HEK293T (cell line): ENCODE measurements at regions not wholly inside any gene's neighbourhood (a gene's known extent, or its start where the extent isn't known, plus 50 kb on each side); places are given as distances from the start of the nearest gene placed in this dataset.

Source experiments
- CTCF ChIA-PET: fragments of 350-600 bp; formaldehyde crosslinking; extraction: SDS; loops from one replicate; lab custom pipeline; 2021; ENCODE audit warnings: antibody characterized with exemption, inconsistent platforms; lab: Yijun Ruan, JAX
- POLR2A ChIA-PET: fragments of 350-600 bp; formaldehyde crosslinking; extraction: SDS; loops from one replicate; lab custom pipeline; 2020; ENCODE audit warnings: antibody characterized with exemption, inconsistent platforms; lab: Yijun Ruan, JAX
- DNase-seq: peaks from one replicate; pipeline ENCODE4 v3.0.0; 2012; ENCODE audit warnings: mixed read lengths; ENCODE audit errors: extremely low spot score
- ARNT ChIP-seq: fragments of 450-650 bp; IDR thresholded peaks from 2 replicates; pipeline ENCODE4 v1.6.1; 2017; ENCODE audit warnings: mild to moderate bottlenecking
- BHLHE40 ChIP-seq: fragments of 450-650 bp; IDR thresholded peaks from 2 replicates; pipeline ENCODE4 v1.6.1; 2016; ENCODE audit warnings: mild to moderate bottlenecking, moderate library complexity, borderline replicate concordance
- CTBP1 ChIP-seq: fragments of 450-650 bp; IDR thresholded peaks from 2 replicates; pipeline ENCODE4 v1.6.1; 2016; ENCODE audit warnings: borderline replicate concordance
- ELF4 ChIP-seq: fragments of 450-650 bp; IDR thresholded peaks from 2 replicates; pipeline ENCODE4 v1.6.1; 2017; ENCODE audit warnings: antibody characterized with exemption
- FOXA1 ChIP-seq: fragments of 450-650 bp; IDR thresholded peaks from 2 replicates; pipeline ENCODE4 v1.6.1; 2016; ENCODE audit warnings: mild to moderate bottlenecking
- FOXK2 ChIP-seq: fragments of 450-650 bp; IDR thresholded peaks from 2 replicates; pipeline ENCODE4 v1.6.1; 2016; ENCODE audit warnings: mild to moderate bottlenecking
- FOXM1 ChIP-seq: fragments of 450-650 bp; IDR thresholded peaks from 2 replicates; pipeline ENCODE4 v1.6.1; 2017; ENCODE audit warnings: mild to moderate bottlenecking, borderline replicate concordance
- HDGF ChIP-seq: fragments of 450-650 bp; IDR thresholded peaks from 2 replicates; pipeline ENCODE4 v1.6.1; 2017; ENCODE audit warnings: antibody characterized with exemption, borderline replicate concordance
- L3MBTL2 ChIP-seq: fragments of 450-650 bp; conservative IDR thresholded peaks from 2 replicates; pipeline ENCODE4 v1.6.1; 2016; ENCODE audit warnings: mild to moderate bottlenecking
- LEF1 ChIP-seq: fragments of 450-650 bp; IDR thresholded peaks from 2 replicates; pipeline ENCODE4 v1.6.1; 2017; ENCODE audit warnings: mild to moderate bottlenecking, borderline replicate concordance
- NFRKB ChIP-seq: fragments of 450-650 bp; IDR thresholded peaks from 2 replicates; pipeline ENCODE4 v1.6.1; 2016; ENCODE audit warnings: mild to moderate bottlenecking, moderate library complexity
- PKNOX1 ChIP-seq: fragments of 450-650 bp; IDR thresholded peaks from 2 replicates; pipeline ENCODE4 v1.6.1; 2016
- SP1 ChIP-seq: fragments of 450-650 bp; IDR thresholded peaks from 2 replicates; pipeline ENCODE4 v1.6.1; 2017
- SUZ12 ChIP-seq: fragments of 450-650 bp; IDR thresholded peaks from 2 replicates; pipeline ENCODE4 v1.6.1; 2016; ENCODE audit warnings: mild to moderate bottlenecking
- TARDBP ChIP-seq: fragments of 450-650 bp; IDR thresholded peaks from 2 replicates; pipeline ENCODE4 v1.6.1; 2016
- ZNF384 ChIP-seq: fragments of 450-650 bp; IDR thresholded peaks from 2 replicates; pipeline ENCODE4 v1.6.1; 2016

DNA sequence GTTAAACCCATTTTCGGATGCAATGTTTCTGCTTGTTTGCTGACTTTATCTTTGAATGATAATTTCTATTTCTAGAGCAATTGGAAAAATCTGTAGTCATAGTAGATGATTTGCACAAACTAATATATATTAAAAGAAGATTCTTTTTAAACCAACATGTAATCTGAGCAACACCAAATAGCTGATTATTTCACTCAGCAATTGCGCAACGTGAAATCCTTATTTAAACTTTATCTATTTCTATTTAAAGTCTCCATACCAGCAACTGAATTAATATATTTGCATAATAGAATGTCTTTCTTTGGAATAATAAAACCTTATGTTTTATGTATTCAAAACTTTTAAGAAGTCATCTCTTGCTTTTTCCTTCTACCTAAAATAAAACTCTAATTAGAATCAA is 1132.4 kb downstream of the FLRT2 start:
- CTCF ChIA-PET, result no interaction called here
- TF ChIP-seq ARNT, result no peak
- no peak for TF ChIP-seq FOXK2
- TF ChIP-seq FOXA1, result no peak
- TF ChIP-seq CTBP1, result no peak
- TF ChIP-seq HDGF, result no peak
- no peak for TF ChIP-seq ELF4
- no peak for TF ChIP-seq ZNF384
- DNase-seq, result no peak
- POLR2A ChIA-PET, result no interaction called here

GRCh38 chr14:86654558-86655184 is 1124.7 kb downstream of the FLRT2 start:
- DNase-seq, result peak; percentile 22
- ChIA-PET CTCF (interaction anchor here (0.7 to 0.9 kb wide), 2 partner anchors 10 to 12 kb away, joined by 3 read pairs; no protein-coding TSS in a partner anchor), POLR2A (no interaction called here)
- TF ChIP-seq CTBP1, result no peak
- TF ChIP-seq ZNF384, result no peak
- no peak for TF ChIP-seq FOXA1
- no peak for TF ChIP-seq NFRKB
- no peak for TF ChIP-seq ELF4
- no peak for TF ChIP-seq BHLHE40
- TF ChIP-seq PKNOX1, result no peak
- no peak for TF ChIP-seq ARNT
- TF ChIP-seq FOXM1, result no peak
- no peak for TF ChIP-seq TARDBP
- no peak for TF ChIP-seq L3MBTL2
- no peak for TF ChIP-seq LEF1
- TF ChIP-seq HDGF, result no peak

DNA sequence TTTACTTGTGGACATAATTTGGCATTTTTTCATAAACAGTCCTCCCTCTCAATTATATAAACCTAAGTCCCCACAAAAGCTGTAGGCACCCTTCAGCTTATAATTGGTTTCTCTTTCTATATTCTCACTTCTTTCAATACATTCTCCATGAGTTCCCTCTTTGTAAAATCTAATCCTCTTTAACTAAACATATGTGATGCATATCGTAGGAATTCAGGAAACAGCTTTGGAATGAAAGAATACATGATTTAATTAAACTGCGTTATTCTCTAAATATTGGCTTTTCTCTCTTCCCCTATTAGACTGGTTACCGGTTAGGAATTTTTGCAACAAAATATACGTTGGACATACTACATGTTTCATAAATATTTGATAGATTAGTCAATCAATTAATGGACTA is 1122.6 kb downstream of the FLRT2 start:
- CTCF ChIA-PET, result no interaction called here
- TF ChIP-seq ELF4 (no peak), ARNT (no peak), LEF1 (no peak), BHLHE40 (no peak), PKNOX1 (no peak), TARDBP (no peak), FOXA1 (no peak), FOXK2 (no peak), FOXM1 (no peak), SP1 (no peak), SUZ12 (no peak), ZNF384 (no peak), CTBP1 (no peak), NFRKB (no peak), L3MBTL2 (no peak), HDGF (no peak)
- DNase-seq, result no peak
- POLR2A ChIA-PET, result no interaction called here

GRCh38 chr14:86646696-86647690 is 1117.0 kb downstream of the FLRT2 start:
- POLR2A ChIA-PET, result no interaction called here
- DNase-seq, result no peak

DNA sequence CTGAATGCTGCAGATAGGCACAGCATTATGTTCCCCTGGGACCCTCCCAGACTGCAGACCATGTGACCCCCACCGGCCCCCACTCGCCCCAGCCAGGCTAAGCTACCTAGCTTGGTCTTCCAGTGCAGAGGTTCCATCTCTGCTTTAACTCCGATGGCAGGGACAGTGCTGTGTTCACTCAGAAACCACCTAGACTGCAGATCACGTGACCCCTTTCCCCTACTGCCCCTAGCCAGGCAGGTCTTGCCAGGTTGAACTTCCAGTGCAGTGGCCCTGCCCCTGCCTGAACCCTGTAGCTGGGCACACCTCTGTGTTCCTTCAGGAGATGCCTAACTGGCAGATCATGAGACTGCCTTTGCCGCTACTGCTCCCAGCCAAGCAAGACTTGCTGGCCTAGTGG is 1116.2 kb downstream of the FLRT2 start:
- TF ChIP-seq FOXA1, result no peak
- no peak for TF ChIP-seq L3MBTL2
- TF ChIP-seq FOXM1, result no peak
- no peak for TF ChIP-seq TARDBP
- TF ChIP-seq SUZ12, result no peak
- no peak for TF ChIP-seq ZNF384
- POLR2A ChIA-PET, result no interaction called here
- CTCF ChIA-PET, result no interaction called here
- no peak for DNase-seq

More at GRCh38 chr14:86646696-86647690, 1117.0 kb downstream of the FLRT2 start:
- CTCF ChIA-PET, result no interaction called here
- TF ChIP-seq SUZ12 (no peak), ZNF384 (no peak), FOXK2 (no peak), TARDBP (no peak), CTBP1 (no peak), LEF1 (no peak), FOXM1 (no peak), NFRKB (no peak), ELF4 (no peak), HDGF (no peak), PKNOX1 (no peak), FOXA1 (no peak), ARNT (no peak), L3MBTL2 (no peak), SP1 (no peak), BHLHE40 (no peak)

DNA sequence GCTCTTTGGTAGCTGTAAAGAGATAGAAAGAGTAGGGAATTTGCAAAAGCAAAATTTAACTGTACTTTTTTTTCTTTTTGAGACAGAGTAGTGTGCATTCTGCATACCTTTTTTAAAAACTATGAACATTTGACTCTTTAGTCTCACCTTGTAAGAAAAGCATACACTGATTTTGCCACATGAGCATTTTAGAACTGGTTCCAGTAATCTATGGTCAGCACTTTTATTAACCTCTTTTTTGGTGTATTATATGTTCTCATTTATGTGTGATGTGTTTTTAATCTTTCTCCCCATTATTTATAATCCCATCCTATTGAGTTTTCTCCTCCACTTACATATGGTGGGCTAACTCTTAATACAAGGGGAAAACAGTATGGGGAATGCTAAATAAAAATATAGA is 1111.4 kb downstream of the FLRT2 start:
- no peak for TF ChIP-seq FOXM1
- no peak for TF ChIP-seq SUZ12
- TF ChIP-seq HDGF, result no peak
- TF ChIP-seq NFRKB, result no peak
- no peak for TF ChIP-seq LEF1
- TF ChIP-seq FOXA1, result no peak
- TF ChIP-seq CTBP1, result no peak
- no peak for TF ChIP-seq SP1
- TF ChIP-seq TARDBP, result no peak
- TF ChIP-seq FOXK2, result no peak
- no peak for TF ChIP-seq PKNOX1
- no peak for TF ChIP-seq ZNF384
- no peak for TF ChIP-seq ARNT
- no peak for TF ChIP-seq L3MBTL2
- TF ChIP-seq ELF4, result no peak
- TF ChIP-seq BHLHE40, result no peak
- POLR2A ChIA-PET, result no interaction called here
- CTCF ChIA-PET, result no interaction called here
- no peak for DNase-seq
